Muscle of leg (tissue), 3 donors: ENCODE measurements at regions not wholly inside any gene's neighbourhood (a gene's known extent, or its start where the extent isn't known, plus 50 kb on each side); places are given as distances from the start of the nearest gene placed in this dataset.
"Not testable (repeated sequence)": the region's sequence is repeated elsewhere in the genome, so short reads cannot be mapped to it uniquely, and the experiment has no call there.

ENCODE experiments used
- DNase-seq: peaks from one replicate; pipeline ENCODE4 v3.0.0; 2013
- H3K27ac ChIP-seq: one replicate; pipeline ENCODE4 v1.5.1; 2013; ENCODE audit warnings: mild to moderate bottlenecking, low read length, control low read depth
- H3K27me3 ChIP-seq: one replicate; pipeline ENCODE4 v1.6.1; 2013; ENCODE audit warnings: low read length; ENCODE audit not compliant: control insufficient read depth, insufficient read depth
- H3K36me3 ChIP-seq: one replicate; pipeline ENCODE4 v1.6.1; 2013; ENCODE audit warnings: low read length; ENCODE audit not compliant: control insufficient read depth, insufficient read depth
- H3K4me1 ChIP-seq: one replicate; pipeline ENCODE4 v1.6.1; 2013; ENCODE audit warnings: low read length; ENCODE audit not compliant: control insufficient read depth, insufficient read depth
- H3K4me3 ChIP-seq: one replicate; pipeline ENCODE4 v1.5.1; 2013; ENCODE audit warnings: low read length, control low read depth
- H3K9me3 ChIP-seq: replicated peaks from 2 replicates; pipeline ENCODE4 v1.6.1; 2013; ENCODE audit warnings: low read depth, low read length; ENCODE audit not compliant: control insufficient read depth
- WGBS: methylation state at CpG from one replicate; pipeline ENCODE4 v1.1.5; 2013; ENCODE audit warnings: missing lambda C conversion rate; ENCODE audit not compliant: insufficient coverage; 5-methylcytosine and 5-hydroxymethylcytosine counted together

- Histone ChIP-seq H3K4me3 (no peak overlapping the region), H3K9me3 (peaks cover 8% of the 10 kb centered on the region), H3K27me3 (no peaks in the 10 kb centered on the region), H3K36me3 (no peaks in the 10 kb centered on the region), H3K4me1 (peaks cover 7% of the 10 kb centered on the region), H3K27ac (no peak overlapping the region)
- 83% methylated on average over 1 of the region's 3 CpGs for WGBS
- DNase-seq: no peak
Observed at GRCh38 chr15:75114796-75115195, 86.9 kb upstream of the C15orf39 start.

GRCh38 chr15:75115411-75115913 is 86.2 kb upstream of the C15orf39 start:
- not testable (repeated sequence) for DNase-seq, H3K9me3 ChIP-seq, H3K27me3 ChIP-seq, H3K36me3 ChIP-seq, H3K27ac ChIP-seq, H3K4me1 ChIP-seq, H3K4me3 ChIP-seq
- WGBS: 96% methylated on average over 5 of the region's 8 CpGs

GRCh38 chr15:75116143-75116542 is 85.5 kb upstream of the C15orf39 start:
- H3K4me3 ChIP-seq, H3K36me3 ChIP-seq, DNase-seq, H3K27ac ChIP-seq, H3K27me3 ChIP-seq, H3K4me1 ChIP-seq, H3K9me3 ChIP-seq: not testable (repeated sequence)
- 93% methylated on average over 21 of the region's 31 CpGs for WGBS

GRCh38 chr15:75117993-75118392 is 83.7 kb upstream of the C15orf39 start:
- peaks cover 7% of the 10 kb centered on the region for H3K9me3 ChIP-seq
- H3K4me3 ChIP-seq: no peak overlapping the region
- no peaks in the 10 kb centered on the region for H3K36me3 ChIP-seq
- no peaks in the 10 kb centered on the region for H3K27me3 ChIP-seq
- no CpG with 5 or more reads among the region's 1 CpG for WGBS
- DNase-seq: no peak
- no peaks in the 10 kb centered on the region for H3K4me1 ChIP-seq
- H3K27ac ChIP-seq: no peak overlapping the region

GRCh38 chr15:75119312-75119711 is 82.4 kb upstream of the C15orf39 start:
- not testable (repeated sequence) for H3K27me3 ChIP-seq, H3K4me1 ChIP-seq, H3K9me3 ChIP-seq, H3K27ac ChIP-seq, H3K36me3 ChIP-seq, H3K4me3 ChIP-seq, DNase-seq
- no CpG with 5 or more reads among the region's 4 CpGs for WGBS

GRCh38 chr15:75121491-75121890 is 80.2 kb upstream of the C15orf39 start:
- no peak for DNase-seq

GRCh38 chr15:75123395-75123794 is 78.3 kb upstream of the C15orf39 start:
- Histone ChIP-seq H3K27me3 (no peaks in the 10 kb centered on the region), H3K4me3 (no peak overlapping the region), H3K27ac (no peak overlapping the region), H3K9me3 (peaks cover under 1% of the 10 kb centered on the region), H3K4me1 (peaks cover 5% of the 10 kb centered on the region), H3K36me3 (no peaks in the 10 kb centered on the region)
- WGBS: no CpG with 5 or more reads among the region's 5 CpGs
- no peak for DNase-seq

More at GRCh38 chr15:75121491-75121890, 80.2 kb upstream of the C15orf39 start:
- Histone ChIP-seq H3K27me3 (no peaks in the 10 kb centered on the region), H3K9me3 (peaks cover 2% of the 10 kb centered on the region), H3K36me3 (no peaks in the 10 kb centered on the region), H3K4me1 (peaks cover 5% of the 10 kb centered on the region), H3K4me3 (no peak overlapping the region), H3K27ac (no peak overlapping the region)

GRCh38 chr15:75124278-75124677 is 77.4 kb upstream of the C15orf39 start:
- not testable (repeated sequence) for H3K4me1 ChIP-seq, DNase-seq, H3K27ac ChIP-seq, H3K36me3 ChIP-seq, H3K9me3 ChIP-seq, H3K27me3 ChIP-seq, H3K4me3 ChIP-seq
- WGBS: 67% methylated on average over 1 of the region's 3 CpGs

- no peak overlapping the region for H3K4me3 ChIP-seq
- DNase-seq: no peak
- H3K4me1 ChIP-seq: peaks cover 5% of the 10 kb centered on the region
- H3K9me3 ChIP-seq: no peaks in the 10 kb centered on the region
- H3K27ac ChIP-seq: no peak overlapping the region
- H3K27me3 ChIP-seq: no peaks in the 10 kb centered on the region
- 94% methylated on average over 2 of the region's 5 CpGs for WGBS
- H3K36me3 ChIP-seq: no peaks in the 10 kb centered on the region
Observed at GRCh38 chr15:75125935-75126334, 75.7 kb upstream of the C15orf39 start.

GRCh38 chr15:75126864-75127580 is 74.7 kb upstream of the C15orf39 start:
- no peak overlapping the region for H3K27ac ChIP-seq
- H3K27me3 ChIP-seq: no peaks in the 10 kb centered on the region
- DNase-seq: no peak
- H3K9me3 ChIP-seq: no peaks in the 10 kb centered on the region
- H3K4me3 ChIP-seq: no peak overlapping the region
- H3K36me3 ChIP-seq: no peaks in the 10 kb centered on the region
- 85% methylated on average over 9 of the region's 10 CpGs for WGBS
- peaks cover 5% of the 10 kb centered on the region for H3K4me1 ChIP-seq

- Histone ChIP-seq H3K4me3 (no peak overlapping the region), H3K27me3 (no peaks in the 10 kb centered on the region), H3K27ac (no peak overlapping the region), H3K9me3 (no peaks in the 10 kb centered on the region), H3K4me1 (peaks cover 5% of the 10 kb centered on the region), H3K36me3 (no peaks in the 10 kb centered on the region)
- DNase-seq: no peak
- 70% methylated on average over 3 of the region's 4 CpGs for WGBS
Observed at GRCh38 chr15:75129788-75130187, 71.9 kb upstream of the C15orf39 start.
